NCI-H748 (cell line): ENCODE measurements at regions not wholly inside any gene's neighbourhood (a gene's known extent, or its start where the extent isn't known, plus 50 kb on each side); places are given as distances from the start of the nearest gene placed in this dataset.
"Not testable (repeated sequence)": the region's sequence is repeated elsewhere in the genome, so short reads cannot be mapped to it uniquely, and the experiment has no call there.

Source experiments
- DNase-seq: peaks from one replicate; lab custom pipeline; 2025; ENCODE audit not compliant: unreplicated experiment; lab: John Stamatoyannopoulos, UW

GRCh38 chr1:99441299-99442095 is 177.2 kb downstream of the PLPPR4 start:
- no peak for DNase-seq

- not testable (repeated sequence) for DNase-seq
Observed at GRCh38 chr1:99444211-99444927, 180.1 kb downstream of the PLPPR4 start.

- no peak for DNase-seq
Observed at GRCh38 chr1:99445071-99445470, 180.8 kb downstream of the PLPPR4 start.

DNA sequence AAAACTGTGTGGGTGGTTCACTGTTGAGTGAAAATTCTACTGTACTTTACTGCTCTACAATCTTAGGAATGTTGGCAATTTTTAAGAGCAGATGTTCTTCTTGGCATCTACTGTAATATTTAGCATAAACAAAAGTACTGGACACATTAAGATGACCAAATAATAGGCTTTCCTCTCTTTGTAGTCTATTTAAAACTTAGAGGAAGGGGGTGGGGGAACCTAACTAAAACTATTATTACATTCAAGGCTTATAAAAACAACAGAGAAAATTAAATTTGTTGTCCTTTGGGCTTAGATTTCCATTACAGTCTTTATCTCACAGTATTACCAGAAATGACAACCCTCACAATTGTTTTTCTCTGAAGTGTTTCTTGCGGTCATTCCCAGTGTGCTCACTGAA is 181.2 kb downstream of the PLPPR4 start:
- no peak for DNase-seq

- DNase-seq = no peak
Observed at GRCh38 chr1:99447721-99448120, 183.4 kb downstream of the PLPPR4 start.

GRCh38 chr1:99455760-99456159 is 190.2 kb upstream of the PALMD start:
- no peak for DNase-seq

DNA sequence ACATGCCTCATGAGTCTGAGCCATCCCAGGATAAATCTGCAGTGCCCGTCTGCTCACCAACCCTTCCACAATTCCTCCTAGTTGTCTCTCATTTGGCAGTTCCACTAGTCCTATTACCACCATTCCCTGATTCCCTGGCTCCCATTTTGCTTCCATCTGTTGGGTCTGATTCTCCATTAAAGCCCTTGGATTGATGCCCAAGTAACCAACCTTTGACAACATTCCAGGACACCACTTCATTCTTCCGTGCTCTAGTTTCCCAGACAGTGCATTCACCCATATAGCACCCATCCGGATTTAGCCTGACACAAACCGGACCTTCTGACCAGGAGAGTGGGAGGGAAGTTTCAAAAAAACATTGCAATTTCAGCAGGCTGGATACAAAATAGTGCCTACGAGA is 189.4 kb upstream of the PALMD start:
- no peak for DNase-seq

- DNase-seq = no peak
Observed at GRCh38 chr1:99457381-99458165, 188.3 kb upstream of the PALMD start.

- no peak for DNase-seq
Observed at GRCh38 chr1:99461499-99461898, 184.4 kb upstream of the PALMD start.

GRCh38 chr1:99464738-99465137 is 181.2 kb upstream of the PALMD start:
- DNase-seq = no peak

GRCh38 chr1:99465176-99465900 is 180.6 kb upstream of the PALMD start:
- DNase-seq = no peak

DNA sequence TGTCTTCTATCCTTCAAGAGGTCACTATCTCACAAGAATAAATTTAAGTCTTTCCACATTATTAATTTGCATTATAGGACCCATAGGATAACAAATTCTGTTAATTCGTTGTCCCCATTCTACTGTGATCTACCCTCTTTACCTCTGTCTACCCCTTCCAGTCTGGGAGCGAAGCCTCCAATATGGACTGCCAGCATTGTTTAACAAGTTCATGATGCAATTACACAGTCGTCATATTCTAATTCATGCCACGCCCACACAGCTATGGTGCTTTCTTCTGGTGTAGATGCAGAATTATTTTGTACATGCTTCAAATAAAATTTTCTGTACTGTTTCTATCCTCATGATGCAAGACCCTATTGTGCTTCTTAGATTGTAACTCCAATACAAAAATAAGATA is 178.3 kb upstream of the PALMD start:
- no peak for DNase-seq

- no peak for DNase-seq
Observed at GRCh38 chr1:99469550-99469971, 176.4 kb upstream of the PALMD start.

- no peak for DNase-seq
Observed at GRCh38 chr1:99472893-99473292, 173.0 kb upstream of the PALMD start.

GRCh38 chr1:99474350-99474893 is 171.5 kb upstream of the PALMD start:
- no peak for DNase-seq

- DNase-seq = no peak
Observed at GRCh38 chr1:99476058-99476457, 169.9 kb upstream of the PALMD start.

- peak; percentile 59 for DNase-seq
Observed at GRCh38 chr1:99481391-99481996, 164.4 kb upstream of the PALMD start.

DNA sequence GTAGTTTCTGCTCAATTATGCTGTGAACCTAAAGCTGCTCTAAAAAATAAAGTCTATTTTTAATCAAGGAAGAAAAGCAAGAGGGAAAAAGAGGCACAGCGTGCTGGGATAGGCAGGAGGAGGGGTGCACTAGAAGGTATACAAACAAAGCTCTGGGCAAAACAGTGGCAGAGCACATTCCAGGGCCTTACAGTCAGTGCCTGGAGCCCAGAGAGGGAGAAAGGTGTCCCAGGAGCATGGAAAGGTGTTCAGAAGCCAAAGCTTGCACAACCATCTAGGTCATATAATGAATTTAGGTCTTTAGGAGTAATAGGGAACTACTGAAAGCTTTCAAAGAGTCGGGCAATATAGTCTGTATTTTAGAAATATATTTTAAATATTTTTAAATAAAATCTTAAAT is 163.6 kb upstream of the PALMD start:
- no peak for DNase-seq

GRCh38 chr1:99482750-99483149 is 163.2 kb upstream of the PALMD start:
- DNase-seq = no peak

- DNase-seq = no peak
Observed at GRCh38 chr1:99490031-99490430, 155.9 kb upstream of the PALMD start.
